ENCODE measurements at regions not wholly inside any gene's neighbourhood (a gene's known extent, or its start where the extent isn't known, plus 50 kb on each side); places are given as distances from the start of the nearest gene placed in this dataset.

- TF ChIP-seq SUZ12 (IDR thresholded peaks at IDR 0.05; ENCODE audit: extremely low read depth, insufficient read depth, insufficient read length), result no peak
- no peak for TF ChIP-seq YY1 (IDR thresholded peaks at IDR 0.05; ENCODE audit: insufficient read depth, insufficient read length)
- TF ChIP-seq ZNF274 (IDR thresholded peaks at IDR 0.05; ENCODE audit: low read depth, low read length), result no peak
Measured at GRCh38 chr10:78684947-78685346, 383.8 kb upstream of the ZMIZ1 start.
